DOHH2 (cell line): ENCODE measurements at regions not wholly inside any gene's neighbourhood (a gene's known extent, or its start where the extent isn't known, plus 50 kb on each side); places are given as distances from the start of the nearest gene placed in this dataset.

Experiments used
- EZH2phosphoT487 ChIP-seq: fragments of 200-600 bp; sonication (generic); IDR thresholded peaks from 2 replicates; pipeline ENCODE4 v1.6.1; 2017; ENCODE audit warnings: borderline replicate concordance, mild to moderate bottlenecking, antibody characterized with exemption, low read length, moderate library complexity, mixed read lengths
- TF ChIP-seq, protein P1 (sequence below): fragments of 200-600 bp; sonication (generic); IDR thresholded peaks from one replicate; pipeline ENCODE4 v1.5.1; 2014; ENCODE audit warnings: antibody characterized with exemption, mild to moderate bottlenecking, low read depth, low read length; ENCODE audit not compliant: poor library complexity, severe bottlenecking

DNA sequence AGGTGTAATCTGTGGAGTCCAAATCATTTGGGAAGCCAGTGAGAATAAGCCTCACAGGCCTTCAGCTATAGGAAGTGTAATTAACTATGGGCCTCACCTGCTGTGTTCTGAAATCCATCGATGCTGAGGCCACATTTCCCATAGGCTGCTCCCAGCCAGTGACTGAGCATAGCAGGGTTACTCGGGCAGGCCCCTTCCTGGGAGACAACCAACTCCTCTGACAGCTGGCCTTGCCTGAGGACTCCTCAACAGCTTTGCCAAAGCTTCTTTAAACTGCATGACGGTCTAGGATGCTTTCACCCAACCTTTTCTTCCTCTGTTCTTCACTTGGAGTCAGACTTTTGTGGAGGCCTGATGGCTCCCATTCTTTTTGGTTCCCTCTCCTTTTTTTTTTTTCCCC lies 63.8 kb upstream of the SMNDC1 start:
- TF ChIP-seq, protein P1, sequence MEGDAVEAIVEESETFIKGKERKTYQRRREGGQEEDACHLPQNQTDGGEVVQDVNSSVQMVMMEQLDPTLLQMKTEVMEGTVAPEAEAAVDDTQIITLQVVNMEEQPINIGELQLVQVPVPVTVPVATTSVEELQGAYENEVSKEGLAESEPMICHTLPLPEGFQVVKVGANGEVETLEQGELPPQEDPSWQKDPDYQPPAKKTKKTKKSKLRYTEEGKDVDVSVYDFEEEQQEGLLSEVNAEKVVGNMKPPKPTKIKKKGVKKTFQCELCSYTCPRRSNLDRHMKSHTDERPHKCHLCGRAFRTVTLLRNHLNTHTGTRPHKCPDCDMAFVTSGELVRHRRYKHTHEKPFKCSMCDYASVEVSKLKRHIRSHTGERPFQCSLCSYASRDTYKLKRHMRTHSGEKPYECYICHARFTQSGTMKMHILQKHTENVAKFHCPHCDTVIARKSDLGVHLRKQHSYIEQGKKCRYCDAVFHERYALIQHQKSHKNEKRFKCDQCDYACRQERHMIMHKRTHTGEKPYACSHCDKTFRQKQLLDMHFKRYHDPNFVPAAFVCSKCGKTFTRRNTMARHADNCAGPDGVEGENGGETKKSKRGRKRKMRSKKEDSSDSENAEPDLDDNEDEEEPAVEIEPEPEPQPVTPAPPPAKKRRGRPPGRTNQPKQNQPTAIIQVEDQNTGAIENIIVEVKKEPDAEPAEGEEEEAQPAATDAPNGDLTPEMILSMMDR = no peak
- TF ChIP-seq EZH2phosphoT487 = no peak
